GM23338 (cell line): ENCODE measurements at regions not wholly inside any gene's neighbourhood (a gene's known extent, or its start where the extent isn't known, plus 50 kb on each side); places are given as distances from the start of the nearest gene placed in this dataset.
A peak's percentile ranks its signal among the peaks of the same experiment; 100 is the strongest.

Experiments
- CREB1 ChIP-seq: fragments of 250-450 bp; sonication (Bioruptor Pico); IDR thresholded peaks from 2 replicates; pipeline ENCODE4 v1.5.0; 2020; ENCODE audit warnings: low read depth, mild to moderate bottlenecking, moderate library complexity
- CTCF ChIP-seq, 2 experiments: fragments of 200-600 bp in 1 of 2; sonication (generic) in 1 of 2; conservative IDR thresholded peaks; 2 replicates each; pipeline versions ENCODE4 v1.5.1 to v1.6.1; 2016 to 2017; ENCODE audit warnings: antibody characterized with exemption in 2 of 2, low read depth in 2 of 2, mild to moderate bottlenecking in 2 of 2, moderate library complexity in 1 of 2
- EZH2 ChIP-seq: fragments of 200-600 bp; sonication (generic); IDR thresholded peaks from one replicate; pipeline ENCODE4 v1.8.0; 2017; ENCODE audit warnings: antibody characterized with exemption, mild to moderate bottlenecking, low read depth; ENCODE audit not compliant: unreplicated experiment
- EZH2phosphoT487 ChIP-seq: fragments of 200-600 bp; sonication (generic); IDR thresholded peaks from one replicate; pipeline ENCODE4 v1.8.1; 2018; ENCODE audit warnings: antibody characterized with exemption; ENCODE audit not compliant: unreplicated experiment
- JUNB ChIP-seq: IDR thresholded peaks from one replicate; pipeline ENCODE4 v1.6.1; 2016; ENCODE audit warnings: antibody characterized with exemption; ENCODE audit not compliant: unreplicated experiment
- NANOG ChIP-seq: IDR thresholded peaks from 2 replicates; pipeline ENCODE4 v1.6.1; 2016; ENCODE audit warnings: antibody characterized with exemption, borderline replicate concordance
- POLR2AphosphoS5 ChIP-seq: IDR thresholded peaks from 2 replicates; pipeline ENCODE4 v1.6.1; 2016; ENCODE audit warnings: antibody characterized with exemption, low read depth
- REST ChIP-seq: IDR thresholded peaks from one replicate; pipeline ENCODE4 v1.6.1; 2018; ENCODE audit warnings: antibody characterized with exemption; ENCODE audit not compliant: unreplicated experiment

- TF ChIP-seq CTCF (conservative IDR thresholded peaks at IDR 0.05; ENCODE audit: low read depth in 2 of 2) (no peak), EZH2 (no peak), CREB1 (CRISPR knock-in tag) (no peak), POLR2AphosphoS5 (no peak), REST (peak; percentile 58), NANOG (no peak), JUNB (no peak), EZH2phosphoT487 (no peak)
These were observed 640.8 kb downstream of the FAM181B start for GRCh38 chr11:82092904-82093303.
